ENCODE measurements at regions not wholly inside any gene's neighbourhood (a gene's known extent, or its start where the extent isn't known, plus 50 kb on each side); places are given as distances from the start of the nearest gene placed in this dataset.

DNA sequence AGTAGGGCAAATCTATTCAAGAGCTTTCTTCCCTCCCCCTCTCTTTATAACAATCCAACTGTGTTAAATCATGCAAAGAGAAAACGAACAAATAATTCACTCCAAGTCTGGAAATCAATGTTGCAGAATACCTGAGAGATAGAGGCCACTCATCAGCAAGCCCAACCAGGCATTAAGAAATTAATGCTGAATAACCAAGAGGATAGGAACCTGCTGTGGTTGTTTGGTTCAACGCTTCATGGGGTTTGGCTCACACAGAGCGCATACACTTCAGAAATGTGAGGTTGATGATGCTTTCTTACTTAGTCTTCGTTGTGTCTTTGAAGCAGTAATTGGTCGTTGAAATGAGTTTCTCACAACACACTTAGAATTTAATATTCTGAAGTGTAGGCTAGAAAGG is 1540.0 kb upstream of the PABPC4L start:
- DNase-seq: no peak

DNA sequence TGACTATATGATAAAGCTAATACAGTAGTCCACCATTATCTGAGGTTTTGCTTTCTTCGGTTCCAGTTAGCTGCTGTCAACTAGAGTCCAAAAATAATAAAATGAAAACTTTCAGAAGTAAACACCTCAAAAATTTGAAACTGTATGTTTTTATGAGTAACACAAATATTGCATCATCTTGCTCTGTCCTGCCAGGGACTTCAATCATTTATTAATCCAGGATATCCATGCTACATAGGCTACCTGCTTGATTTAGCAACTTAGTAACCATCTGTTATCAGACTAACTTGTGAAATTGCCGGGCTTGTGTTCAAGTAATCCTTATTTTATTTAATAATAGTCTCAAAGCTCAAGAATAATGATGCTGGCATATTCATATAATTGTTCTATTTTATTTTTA is 1537.8 kb upstream of the PABPC4L start:
- DNase-seq: no peak

DNA sequence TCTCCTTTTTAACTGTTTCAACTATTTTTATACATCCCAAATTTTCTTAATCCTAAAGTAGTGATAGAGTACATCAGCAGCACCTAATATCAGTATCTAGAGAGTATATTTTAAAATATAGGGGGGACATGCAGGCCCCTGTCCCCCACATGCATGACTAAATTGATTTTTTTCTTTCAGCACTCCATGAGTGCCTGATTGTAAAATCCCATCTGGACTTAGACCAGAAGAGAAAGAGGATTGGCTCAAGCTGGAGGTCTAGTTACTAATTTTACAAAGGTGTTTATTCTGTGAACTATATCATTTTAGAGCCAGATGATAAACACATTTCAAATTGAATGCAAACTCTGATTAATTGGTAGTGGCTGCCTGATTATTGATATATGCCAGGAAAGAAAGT is 1533.9 kb upstream of the PABPC4L start:
- no peak for DNase-seq

DNA sequence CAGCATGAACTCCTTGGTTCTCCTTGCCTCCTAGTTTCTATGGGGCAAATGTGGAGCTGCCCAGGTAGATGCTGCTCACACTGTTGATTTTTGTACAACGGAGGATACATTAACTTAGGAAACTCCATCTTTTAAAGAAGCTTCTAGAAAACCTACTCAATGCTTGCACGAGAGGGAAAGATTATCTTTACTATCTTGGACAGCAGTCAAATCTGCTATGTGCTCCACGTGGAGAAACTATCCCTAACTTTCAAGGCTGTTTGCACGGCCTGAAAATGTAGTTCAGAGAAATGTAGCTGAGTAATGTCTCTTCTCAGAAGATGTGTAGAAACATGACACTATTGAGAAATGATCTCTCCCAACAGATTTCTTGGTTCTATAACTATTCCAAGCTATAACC is 1530.9 kb upstream of the PABPC4L start:
- DNase-seq: no peak

GRCh38 chr4:135731682-135732081 is 1530.1 kb upstream of the PABPC4L start:
- DNase-seq: no peak

DNA sequence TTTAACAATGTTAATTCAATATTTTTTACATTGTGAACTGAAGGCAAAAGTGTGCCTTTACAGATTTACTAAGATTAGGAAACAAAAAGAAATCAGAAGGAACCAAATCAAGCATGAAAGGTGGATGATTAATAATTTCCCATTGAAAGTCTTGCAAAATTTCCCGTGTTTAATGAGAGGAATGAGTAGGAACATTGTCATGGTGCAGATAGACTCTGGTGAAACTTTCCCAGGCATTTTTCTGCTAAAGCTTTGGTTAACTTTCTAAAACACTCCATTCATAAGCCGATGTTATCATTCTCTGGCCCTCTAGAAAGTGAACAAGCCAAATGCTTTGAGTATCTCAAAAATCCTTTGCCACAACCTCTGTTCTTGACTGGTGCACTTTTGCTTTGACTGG is 1522.8 kb upstream of the PABPC4L start:
- DNase-seq: no peak

GRCh38 chr4:135718019-135718418 is 1516.4 kb upstream of the PABPC4L start:
- DNase-seq: no peak

GRCh38 chr4:135705343-135705742 is 1503.8 kb upstream of the PABPC4L start:
- no peak for DNase-seq

- DNase-seq: no peak
Measured at GRCh38 chr4:135694066-135694465, 1492.5 kb upstream of the PABPC4L start.

DNA sequence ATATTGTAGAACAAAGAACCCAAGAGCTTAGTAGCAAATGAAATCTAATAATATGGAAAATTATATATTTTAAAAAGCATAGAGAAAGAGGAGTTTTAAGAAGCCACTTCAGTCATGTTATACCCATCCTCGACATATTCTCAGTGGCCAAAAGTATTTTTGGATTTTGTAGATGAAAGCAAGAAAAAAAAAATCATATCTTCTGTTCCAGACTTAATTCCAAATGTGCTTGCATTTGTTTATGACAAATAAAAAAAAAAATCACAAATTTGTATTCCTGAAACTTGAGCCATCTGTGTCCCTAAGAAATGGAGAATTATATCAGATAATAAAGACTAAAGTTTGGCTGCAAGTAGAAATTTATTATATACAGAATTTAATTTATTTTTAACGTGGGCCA is 1482.4 kb upstream of the PABPC4L start:
- no peak for DNase-seq

GRCh38 chr4:135672202-135672601 is 1470.6 kb upstream of the PABPC4L start:
- no peak for DNase-seq

GRCh38 chr4:135670548-135670947 is 1469.0 kb upstream of the PABPC4L start:
- DNase-seq: no peak
